ENCODE measurements at regions not wholly inside any gene's neighbourhood (a gene's known extent, or its start where the extent isn't known, plus 50 kb on each side); places are given as distances from the start of the nearest gene placed in this dataset.

DNA sequence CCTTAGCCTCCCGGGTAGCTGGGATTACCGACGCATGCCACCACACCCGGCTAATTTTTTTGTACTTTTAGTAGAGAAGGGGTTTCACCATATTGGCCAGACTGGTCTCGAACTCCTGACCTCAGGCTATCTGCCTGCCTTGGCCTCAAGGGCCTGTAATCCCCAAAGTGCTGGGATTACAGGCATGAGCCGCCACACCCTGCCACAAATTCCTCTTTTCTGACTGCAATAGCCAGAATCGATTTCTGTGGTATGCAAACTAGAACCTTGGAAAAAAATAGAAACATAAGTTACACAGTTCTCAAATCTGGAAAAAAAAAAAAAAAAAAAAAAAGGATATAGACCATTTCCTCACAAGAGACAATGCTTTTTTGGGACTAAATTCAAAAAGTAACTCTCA lies 184.6 kb upstream of the EGLN3 start:
- TF ChIP-seq, protein P1, sequence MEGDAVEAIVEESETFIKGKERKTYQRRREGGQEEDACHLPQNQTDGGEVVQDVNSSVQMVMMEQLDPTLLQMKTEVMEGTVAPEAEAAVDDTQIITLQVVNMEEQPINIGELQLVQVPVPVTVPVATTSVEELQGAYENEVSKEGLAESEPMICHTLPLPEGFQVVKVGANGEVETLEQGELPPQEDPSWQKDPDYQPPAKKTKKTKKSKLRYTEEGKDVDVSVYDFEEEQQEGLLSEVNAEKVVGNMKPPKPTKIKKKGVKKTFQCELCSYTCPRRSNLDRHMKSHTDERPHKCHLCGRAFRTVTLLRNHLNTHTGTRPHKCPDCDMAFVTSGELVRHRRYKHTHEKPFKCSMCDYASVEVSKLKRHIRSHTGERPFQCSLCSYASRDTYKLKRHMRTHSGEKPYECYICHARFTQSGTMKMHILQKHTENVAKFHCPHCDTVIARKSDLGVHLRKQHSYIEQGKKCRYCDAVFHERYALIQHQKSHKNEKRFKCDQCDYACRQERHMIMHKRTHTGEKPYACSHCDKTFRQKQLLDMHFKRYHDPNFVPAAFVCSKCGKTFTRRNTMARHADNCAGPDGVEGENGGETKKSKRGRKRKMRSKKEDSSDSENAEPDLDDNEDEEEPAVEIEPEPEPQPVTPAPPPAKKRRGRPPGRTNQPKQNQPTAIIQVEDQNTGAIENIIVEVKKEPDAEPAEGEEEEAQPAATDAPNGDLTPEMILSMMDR (IDR thresholded peaks at IDR 0.05; ENCODE audit: low read depth, low read length, poor library complexity, severe bottlenecking), result no peak
- TF ChIP-seq EZH2phosphoT487 (IDR thresholded peaks at IDR 0.05; ENCODE audit: borderline replicate concordance, low read length), result no peak
